DND-41 (cell line): ENCODE measurements at regions not wholly inside any gene's neighbourhood (a gene's known extent, or its start where the extent isn't known, plus 50 kb on each side); places are given as distances from the start of the nearest gene placed in this dataset.

ENCODE experiments used
- EZH2 ChIP-seq: IDR thresholded peaks from 3 replicates; pipeline ENCODE4 v1.6.1; 2012; ENCODE audit warnings: borderline replicate concordance, low read depth, mild to moderate bottlenecking, moderate library complexity, low read length, inconsistent platforms; ENCODE audit not compliant: severe bottlenecking
- TF ChIP-seq, protein P1 (sequence below): IDR thresholded peaks from 2 replicates; pipeline ENCODE4 v1.5.1; 2012; ENCODE audit warnings: borderline replicate concordance, low read length, moderate library complexity, mild to moderate bottlenecking; ENCODE audit not compliant: poor library complexity, severe bottlenecking; ENCODE audit errors: extremely low read depth

- TF ChIP-seq, protein P1, sequence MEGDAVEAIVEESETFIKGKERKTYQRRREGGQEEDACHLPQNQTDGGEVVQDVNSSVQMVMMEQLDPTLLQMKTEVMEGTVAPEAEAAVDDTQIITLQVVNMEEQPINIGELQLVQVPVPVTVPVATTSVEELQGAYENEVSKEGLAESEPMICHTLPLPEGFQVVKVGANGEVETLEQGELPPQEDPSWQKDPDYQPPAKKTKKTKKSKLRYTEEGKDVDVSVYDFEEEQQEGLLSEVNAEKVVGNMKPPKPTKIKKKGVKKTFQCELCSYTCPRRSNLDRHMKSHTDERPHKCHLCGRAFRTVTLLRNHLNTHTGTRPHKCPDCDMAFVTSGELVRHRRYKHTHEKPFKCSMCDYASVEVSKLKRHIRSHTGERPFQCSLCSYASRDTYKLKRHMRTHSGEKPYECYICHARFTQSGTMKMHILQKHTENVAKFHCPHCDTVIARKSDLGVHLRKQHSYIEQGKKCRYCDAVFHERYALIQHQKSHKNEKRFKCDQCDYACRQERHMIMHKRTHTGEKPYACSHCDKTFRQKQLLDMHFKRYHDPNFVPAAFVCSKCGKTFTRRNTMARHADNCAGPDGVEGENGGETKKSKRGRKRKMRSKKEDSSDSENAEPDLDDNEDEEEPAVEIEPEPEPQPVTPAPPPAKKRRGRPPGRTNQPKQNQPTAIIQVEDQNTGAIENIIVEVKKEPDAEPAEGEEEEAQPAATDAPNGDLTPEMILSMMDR: no peak
- TF ChIP-seq EZH2: no peak
These were observed 259.3 kb upstream of the BTG1 start for GRCh38 chr12:92404921-92405320.
